OCI-LY3 (cell line): ENCODE measurements at regions not wholly inside any gene's neighbourhood (a gene's known extent, or its start where the extent isn't known, plus 50 kb on each side); places are given as distances from the start of the nearest gene placed in this dataset.

Source experiments
- H2AFZ ChIP-seq: fragments of 200-600, 300-600 bp; shearing (Covaris generic); 2 replicates; pipeline ENCODE4 v1.6.0; 2014; ENCODE audit warnings: antibody characterized with exemption, low read depth, low read length
- H3K27ac ChIP-seq: fragments of 200-600, 300-600 bp; sonication (generic); 2 replicates; pipeline ENCODE4 v1.5.1; 2014; ENCODE audit warnings: mild to moderate bottlenecking, low read length, moderate library complexity, mixed read lengths
- H3K27me3 ChIP-seq: fragments of 200-600, 300-600 bp; sonication (generic); 2 replicates; pipeline ENCODE4 v1.6.1; 2014; ENCODE audit warnings: low read depth, low read length, mixed read lengths
- H3K36me3 ChIP-seq: fragments of 200-600, 300-600 bp; sonication (generic); replicated peaks from 2 replicates; pipeline ENCODE3; 2014; ENCODE audit warnings: low read depth, low read length, mixed read lengths
- H3K4me1 ChIP-seq: fragments of 300-600, 200-600 bp; sonication (generic); 2 replicates; pipeline ENCODE4 v1.6.1; 2014; ENCODE audit warnings: low read length, mixed read lengths
- H3K4me2 ChIP-seq: fragments of 200-600, 300-600 bp; sonication (generic); 2 replicates; pipeline ENCODE4 v1.6.1; 2014; ENCODE audit warnings: low read length, mixed read lengths
- H3K4me3 ChIP-seq: fragments of 300-600, 200-600 bp; sonication (generic); 2 replicates; pipeline ENCODE4 v1.5.1; 2014; ENCODE audit warnings: antibody characterized with exemption, mild to moderate bottlenecking, low read length, moderate library complexity
- H3K79me2 ChIP-seq: fragments of 300-600, 200-600 bp; shearing (Covaris generic); 2 replicates; pipeline ENCODE4 v1.6.1; 2014; ENCODE audit warnings: mild to moderate bottlenecking, low read length, mixed read lengths
- H3K9ac ChIP-seq: fragments of 300-600, 200-600 bp; shearing (Covaris generic); 2 replicates; pipeline ENCODE4 v1.6.0; 2014; ENCODE audit warnings: mild to moderate bottlenecking, low read length, moderate library complexity
- H3K9me3 ChIP-seq: fragments of 200-600, 300-600 bp; shearing (Covaris generic); 2 replicates; pipeline ENCODE4 v1.6.1; 2014; ENCODE audit warnings: low read length, mixed read lengths; ENCODE audit not compliant: insufficient read depth
- H4K20me1 ChIP-seq: fragments of 200-600, 300-600 bp; sonication (generic); 2 replicates; pipeline ENCODE4 v1.6.1; 2016; ENCODE audit warnings: low read length, mixed read lengths; ENCODE audit not compliant: insufficient read depth
- CTCF ChIP-seq: fragments of 200-600, 300-600 bp; sonication (generic); IDR thresholded peaks from 2 replicates; pipeline ENCODE4 v1.5.1; 2014; ENCODE audit warnings: antibody characterized with exemption, low read length, low read depth
- EZH2phosphoT487 ChIP-seq: fragments of 200-600 bp; shearing (Covaris generic); IDR thresholded peaks from 2 replicates; pipeline ENCODE4 v1.6.1; 2018; ENCODE audit warnings: antibody characterized with exemption, mixed run types, low read depth

- TF ChIP-seq EZH2phosphoT487 (no peak), CTCF (no peak)
- Histone ChIP-seq H3K4me3 (no peak overlapping the region), H2AFZ (no peak overlapping the region), H3K27me3 (no peaks in the 10 kb centered on the region), H3K27ac (no peak overlapping the region), H3K79me2 (no peaks in the 10 kb centered on the region), H3K4me2 (no peak overlapping the region), H3K9ac (no peak overlapping the region), H3K4me1 (no peaks in the 10 kb centered on the region), H3K9me3 (no peaks in the 10 kb centered on the region), H4K20me1 (no peaks in the 10 kb centered on the region), H3K36me3 (no peaks in the 10 kb centered on the region)
Observed at GRCh38 chr1:37274938-37275631, 199.3 kb upstream of the ZC3H12A start.

- Histone ChIP-seq H3K4me1 (no peaks in the 10 kb centered on the region), H4K20me1 (no peaks in the 10 kb centered on the region), H3K4me2 (no peak overlapping the region), H3K27me3 (no peaks in the 10 kb centered on the region), H3K9ac (no peak overlapping the region), H3K27ac (no peak overlapping the region), H3K36me3 (no peaks in the 10 kb centered on the region), H3K9me3 (no peaks in the 10 kb centered on the region), H3K79me2 (no peaks in the 10 kb centered on the region), H2AFZ (no peak overlapping the region), H3K4me3 (no peak overlapping the region)
- TF ChIP-seq EZH2phosphoT487 (no peak), CTCF (no peak)
Observed at GRCh38 chr1:37277366-37277765, 197.0 kb upstream of the ZC3H12A start.

- no peaks in the 10 kb centered on the region for H3K79me2 ChIP-seq
- no peak for TF ChIP-seq EZH2phosphoT487
- TF ChIP-seq CTCF, result no peak
- no peaks in the 10 kb centered on the region for H4K20me1 ChIP-seq
- no peak overlapping the region for H3K4me3 ChIP-seq
- no peak overlapping the region for H2AFZ ChIP-seq
- H3K4me1 ChIP-seq, result peaks cover 7% of the 10 kb centered on the region; the same call in 1 of the 2 replicates
- no peak overlapping the region for H3K4me2 ChIP-seq
- no peak overlapping the region for H3K27ac ChIP-seq
- no peaks in the 10 kb centered on the region for H3K9me3 ChIP-seq
- H3K9ac ChIP-seq, result no peak overlapping the region
- no peaks in the 10 kb centered on the region for H3K27me3 ChIP-seq
- H3K36me3 ChIP-seq, result no peaks in the 10 kb centered on the region
Observed at GRCh38 chr1:37281354-37281753, 193.0 kb upstream of the ZC3H12A start.

- no peaks in the 10 kb centered on the region for H4K20me1 ChIP-seq
- no peaks in the 10 kb centered on the region for H3K79me2 ChIP-seq
- H3K4me2 ChIP-seq, result no peak overlapping the region
- H3K36me3 ChIP-seq, result no peaks in the 10 kb centered on the region
- H3K4me1 ChIP-seq, result peaks cover 10% of the 10 kb centered on the region
- H3K4me3 ChIP-seq, result no peak overlapping the region
- no peak overlapping the region for H2AFZ ChIP-seq
- no peak overlapping the region for H3K9ac ChIP-seq
- no peak overlapping the region for H3K27ac ChIP-seq
- no peaks in the 10 kb centered on the region for H3K9me3 ChIP-seq
- H3K27me3 ChIP-seq, result no peaks in the 10 kb centered on the region
- TF ChIP-seq CTCF (no peak), EZH2phosphoT487 (no peak)
Observed at GRCh38 chr1:37282764-37283163, 191.6 kb upstream of the ZC3H12A start.
